IPS DF 6.9 (cell line): ENCODE measurements at regions not wholly inside any gene's neighbourhood (a gene's known extent, or its start where the extent isn't known, plus 50 kb on each side); places are given as distances from the start of the nearest gene placed in this dataset.

Experiments used
- DNase-seq: peaks from one replicate; pipeline ENCODE4 v3.0.0-alpha.2; 2013; ENCODE audit warnings: low read depth, low spot score
- H3K27ac ChIP-seq: one replicate; pipeline ENCODE4 v1.5.1; 2013; ENCODE audit warnings: low read length, control low read depth
- H3K27me3 ChIP-seq: 2 replicates; pipeline ENCODE4 v1.6.1; 2013; ENCODE audit warnings: mild to moderate bottlenecking, low read length; ENCODE audit not compliant: control insufficient read depth, insufficient read depth
- H3K36me3 ChIP-seq: 2 replicates; pipeline ENCODE4 v1.6.1; 2013; ENCODE audit warnings: low read length; ENCODE audit not compliant: control insufficient read depth, insufficient read depth
- H3K4me1 ChIP-seq: 2 replicates; pipeline ENCODE4 v1.6.1; 2013; ENCODE audit warnings: low read length; ENCODE audit not compliant: control insufficient read depth, insufficient read depth
- H3K4me3 ChIP-seq: 2 replicates; pipeline ENCODE4 v1.5.1; 2013; ENCODE audit warnings: mild to moderate bottlenecking, low read length
- H3K9me3 ChIP-seq: 2 replicates; pipeline ENCODE4 v1.6.1; 2013; ENCODE audit warnings: low read length, inconsistent platforms; ENCODE audit not compliant: control insufficient read depth, insufficient read depth
- WGBS: extraction: QIAGEN DNeasy Blood & Tissue Kit; methylation state at CpG from one replicate; pipeline ENCODE4 v1.1.7; 2013; ENCODE audit warnings: mixed read lengths, missing lambda C conversion rate; ENCODE audit not compliant: insufficient read length, insufficient coverage; 5-methylcytosine and 5-hydroxymethylcytosine counted together

GRCh38 chr12:115166698-115167315 lies 482.8 kb upstream of the TBX3 start:
- no peak for DNase-seq
- no peaks in the 10 kb centered on the region for H3K36me3 ChIP-seq
- no peaks in the 10 kb centered on the region for H3K27me3 ChIP-seq
- no peaks in the 10 kb centered on the region for H3K9me3 ChIP-seq
- H3K4me3 ChIP-seq = no peak overlapping the region
- no peak overlapping the region for H3K27ac ChIP-seq
- no CpG with 5 or more reads among the region's 5 CpGs for WGBS
- no peaks in the 10 kb centered on the region for H3K4me1 ChIP-seq

GRCh38 chr12:115163710-115164109 lies 479.7 kb upstream of the TBX3 start:
- no CpG with 5 or more reads among the region's 8 CpGs for WGBS
- no peak for DNase-seq
- no peaks in the 10 kb centered on the region for H3K27me3 ChIP-seq
- peaks cover 2% of the 10 kb centered on the region; the same call in 1 of the 2 replicates for H3K4me1 ChIP-seq
- no peak overlapping the region for H3K4me3 ChIP-seq
- H3K36me3 ChIP-seq = no peaks in the 10 kb centered on the region
- no peak overlapping the region for H3K27ac ChIP-seq
- no peaks in the 10 kb centered on the region for H3K9me3 ChIP-seq

- Histone ChIP-seq H3K27me3 (no peaks in the 10 kb centered on the region), H3K4me1 (peaks cover 4% of the 10 kb centered on the region; the same call in 1 of the 2 replicates), H3K9me3 (no peaks in the 10 kb centered on the region), H3K4me3 (no peak overlapping the region), H3K27ac (no peak overlapping the region), H3K36me3 (no peaks in the 10 kb centered on the region)
- WGBS = no CpG with 5 or more reads among the region's 6 CpGs
- no peak for DNase-seq
Observed at GRCh38 chr12:115160271-115161128, 476.5 kb upstream of the TBX3 start.

- H3K4me1 ChIP-seq = peaks cover 4% of the 10 kb centered on the region; the same call in 1 of the 2 replicates
- DNase-seq = no peak
- no CpG with 5 or more reads among the region's 5 CpGs for WGBS
- no peak overlapping the region for H3K4me3 ChIP-seq
- no peak overlapping the region for H3K27ac ChIP-seq
- no peaks in the 10 kb centered on the region; the same call in 1 of the 2 replicates for H3K9me3 ChIP-seq
- H3K36me3 ChIP-seq = no peaks in the 10 kb centered on the region
- H3K27me3 ChIP-seq = no peaks in the 10 kb centered on the region
Observed at GRCh38 chr12:115158816-115159215, 474.8 kb upstream of the TBX3 start.

DNA sequence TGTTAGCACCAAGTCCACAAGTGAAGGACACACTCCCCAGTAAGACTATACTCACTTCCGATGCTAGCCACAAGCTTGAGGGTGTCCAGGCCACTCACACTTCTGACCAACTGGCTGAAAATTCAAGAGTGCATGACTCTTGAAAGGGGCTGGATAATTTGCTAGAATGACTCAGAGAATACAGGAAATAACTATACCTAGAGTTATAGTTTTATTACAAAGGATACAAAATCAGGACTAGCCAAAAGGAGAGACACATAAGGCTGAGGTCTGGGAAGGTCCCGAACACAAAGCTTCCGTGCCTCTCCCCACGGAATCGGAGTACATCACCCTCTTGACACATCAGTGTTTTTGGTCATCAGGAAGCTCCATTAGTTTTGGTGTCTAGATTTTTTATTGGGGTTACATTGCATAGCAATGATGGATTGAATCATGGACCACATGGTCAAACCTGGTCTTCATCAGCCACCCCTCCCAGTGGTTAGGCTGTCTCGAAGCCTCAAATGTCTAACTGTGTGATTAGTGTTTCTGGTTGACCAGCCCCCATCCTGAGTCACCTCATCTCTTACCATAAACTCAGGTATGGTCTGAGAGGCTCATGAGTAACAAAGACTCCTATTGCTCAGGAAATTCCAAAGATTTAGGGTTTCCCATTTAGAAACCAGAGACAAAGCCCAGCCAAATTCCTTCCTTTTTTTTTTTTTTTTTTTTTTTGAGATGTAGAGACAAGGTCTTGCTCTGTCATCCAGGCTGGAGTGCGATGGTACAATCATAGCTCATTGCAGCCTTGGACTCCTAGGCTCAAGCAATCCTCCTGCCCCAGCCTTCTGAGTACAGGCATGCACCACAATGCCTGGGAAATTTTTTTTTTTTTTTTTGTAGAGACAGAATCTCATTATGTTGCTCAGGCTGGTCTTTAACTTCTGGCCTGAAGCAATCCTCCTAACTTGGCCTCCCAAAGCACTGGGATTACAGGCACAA lies 472.0 kb upstream of the TBX3 start:
- Histone ChIP-seq H3K27me3 (no peaks in the 10 kb centered on the region), H3K4me3 (no peak overlapping the region), H3K27ac (no peak overlapping the region), H3K4me1 (peaks cover 4% of the 10 kb centered on the region; the same call in 1 of the 2 replicates), H3K36me3 (no peaks in the 10 kb centered on the region), H3K9me3 (no peaks in the 10 kb centered on the region; the same call in 1 of the 2 replicates)
- WGBS = no CpG with 5 or more reads among the region's 7 CpGs
- DNase-seq = no peak

DNA sequence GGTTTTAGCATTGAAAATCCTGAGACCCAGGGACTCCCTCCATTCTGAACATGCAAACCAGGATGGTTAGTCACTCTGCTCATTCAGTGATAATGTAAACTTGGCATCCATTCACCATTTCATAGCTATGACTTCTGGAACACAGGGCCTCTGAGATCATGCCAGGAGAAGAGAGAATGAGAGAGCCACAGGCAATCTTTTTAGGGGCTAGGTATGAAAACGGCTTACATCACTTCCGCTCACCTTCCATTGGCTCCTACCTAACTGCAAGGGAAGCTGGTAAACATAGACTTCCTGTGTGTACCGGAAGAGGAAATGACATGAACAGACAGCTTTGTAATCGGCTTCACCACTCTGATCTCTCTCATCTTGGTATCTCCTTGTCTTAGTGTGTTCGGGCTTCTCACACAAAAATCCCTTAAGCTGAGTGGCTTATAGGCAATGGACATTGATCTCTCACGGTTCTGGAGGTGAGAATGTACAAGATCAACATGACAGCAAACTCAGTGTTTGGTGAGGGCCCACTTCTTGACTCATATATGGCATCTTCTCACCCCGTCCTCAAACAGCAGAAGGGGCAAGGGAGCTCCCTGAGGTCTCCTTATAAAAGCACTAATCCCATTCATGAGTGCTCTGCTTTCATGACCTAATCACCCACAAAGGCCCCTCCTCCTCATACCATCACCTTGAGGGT lies 465.9 kb upstream of the TBX3 start:
- Histone ChIP-seq H3K4me3 (no peak overlapping the region), H3K27me3 (no peaks in the 10 kb centered on the region), H3K9me3 (no peaks in the 10 kb centered on the region), H3K36me3 (no peaks in the 10 kb centered on the region), H3K27ac (no peak overlapping the region), H3K4me1 (no peaks in the 10 kb centered on the region)
- WGBS = no CpG with 5 or more reads among the region's 7 CpGs
- DNase-seq = no peak

DNA sequence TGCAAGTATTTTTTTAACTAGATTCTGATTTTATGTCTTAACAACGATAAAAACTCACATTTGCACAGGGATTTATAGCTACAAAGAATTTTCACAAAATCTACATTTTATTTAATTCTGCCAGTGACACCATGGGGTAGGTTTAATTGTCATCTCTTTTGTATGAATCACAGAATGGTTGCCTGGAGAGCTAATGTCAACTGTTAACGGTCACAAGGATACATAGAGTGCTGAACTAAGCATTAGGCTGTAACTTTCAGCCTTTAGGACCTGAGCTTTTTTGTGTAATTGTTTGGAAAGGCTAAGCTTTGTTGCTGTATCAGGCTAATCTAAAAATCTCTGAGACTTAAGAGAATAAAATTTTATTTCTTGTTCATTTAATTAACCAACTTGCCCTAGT lies 465.3 kb upstream of the TBX3 start:
- no peak overlapping the region for H3K4me3 ChIP-seq
- no peaks in the 10 kb centered on the region for H3K36me3 ChIP-seq
- H3K27ac ChIP-seq = no peak overlapping the region
- no peaks in the 10 kb centered on the region for H3K4me1 ChIP-seq
- no CpG with 5 or more reads among the region's 2 CpGs for WGBS
- no peak for DNase-seq
- no peaks in the 10 kb centered on the region for H3K9me3 ChIP-seq
- no peaks in the 10 kb centered on the region for H3K27me3 ChIP-seq

GRCh38 chr12:115147916-115148315 lies 463.9 kb upstream of the TBX3 start:
- H3K4me3 ChIP-seq = no peak overlapping the region
- WGBS = no CpG with 5 or more reads among the region's 2 CpGs

GRCh38 chr12:115146453-115146852 lies 462.5 kb upstream of the TBX3 start:
- DNase-seq = no peak
- H3K36me3 ChIP-seq = no peaks in the 10 kb centered on the region
- WGBS = no CpG with 5 or more reads among the region's 2 CpGs
- H3K4me1 ChIP-seq = no peaks in the 10 kb centered on the region
- no peak overlapping the region for H3K4me3 ChIP-seq
- H3K9me3 ChIP-seq = no peaks in the 10 kb centered on the region
- no peak overlapping the region for H3K27ac ChIP-seq
- no peaks in the 10 kb centered on the region for H3K27me3 ChIP-seq

More at GRCh38 chr12:115147916-115148315, 463.9 kb upstream of the TBX3 start:
- Histone ChIP-seq H3K27me3 (no peaks in the 10 kb centered on the region), H3K27ac (no peak overlapping the region), H3K9me3 (no peaks in the 10 kb centered on the region), H3K4me1 (no peaks in the 10 kb centered on the region), H3K36me3 (no peaks in the 10 kb centered on the region)
- no peak for DNase-seq
